ENCODE measurements at regions not wholly inside any gene's neighbourhood (a gene's known extent, or its start where the extent isn't known, plus 50 kb on each side); places are given as distances from the start of the nearest gene placed in this dataset.
"Not testable (repeated sequence)": the region's sequence is repeated elsewhere in the genome, so short reads cannot be mapped to it uniquely, and the experiment has no call there.

- DNase-seq, result no peak
Observed at GRCh38 chr3:101950985-101951733, 101.8 kb downstream of the NFKBIZ start.

- no peak for DNase-seq
Observed at GRCh38 chr3:101954361-101954760, 105.0 kb downstream of the NFKBIZ start.

GRCh38 chr3:101954936-101955335 lies 105.6 kb downstream of the NFKBIZ start:
- no peak for DNase-seq

GRCh38 chr3:101962055-101962454 lies 112.7 kb downstream of the NFKBIZ start:
- no peak for DNase-seq

GRCh38 chr3:101963902-101964362 lies 114.6 kb downstream of the NFKBIZ start:
- DNase-seq, result no peak

GRCh38 chr3:101964861-101965260 lies 115.5 kb downstream of the NFKBIZ start:
- DNase-seq, result no peak

GRCh38 chr3:101966226-101966625 lies 116.9 kb downstream of the NFKBIZ start:
- no peak for DNase-seq

GRCh38 chr3:101970212-101970611 lies 120.9 kb downstream of the NFKBIZ start:
- DNase-seq, result no peak

- DNase-seq, result no peak
Observed at GRCh38 chr3:101970905-101971304, 121.6 kb downstream of the NFKBIZ start.

GRCh38 chr3:101972430-101973162 lies 123.3 kb downstream of the NFKBIZ start:
- DNase-seq, result no peak

- DNase-seq, result no peak
Observed at GRCh38 chr3:101973163-101973505, 123.8 kb downstream of the NFKBIZ start.

GRCh38 chr3:101975415-101975814 lies 126.1 kb downstream of the NFKBIZ start:
- DNase-seq, result not testable (repeated sequence)

- no peak for DNase-seq
Observed at GRCh38 chr3:101976473-101976872, 127.2 kb downstream of the NFKBIZ start.

- DNase-seq, result no peak
Observed at GRCh38 chr3:101978348-101978747, 129.0 kb downstream of the NFKBIZ start.

GRCh38 chr3:101979033-101979432 lies 129.7 kb downstream of the NFKBIZ start:
- DNase-seq, result no peak

GRCh38 chr3:101984356-101984755 lies 135.0 kb downstream of the NFKBIZ start:
- no peak for DNase-seq

GRCh38 chr3:101988596-101988995 lies 139.3 kb downstream of the NFKBIZ start:
- no peak for DNase-seq

- DNase-seq, result no peak
Observed at GRCh38 chr3:101989578-101990200, 140.4 kb downstream of the NFKBIZ start.

GRCh38 chr3:101992863-101993262 lies 143.5 kb downstream of the NFKBIZ start:
- no peak for DNase-seq

- DNase-seq, result no peak
Observed at GRCh38 chr3:101994386-101994785, 145.1 kb downstream of the NFKBIZ start.

GRCh38 chr3:101995371-101996046 lies 146.2 kb downstream of the NFKBIZ start:
- no peak for DNase-seq

GRCh38 chr3:101996832-101997231 lies 147.5 kb downstream of the NFKBIZ start:
- no peak for DNase-seq

- DNase-seq, result no peak
Observed at GRCh38 chr3:101998256-101998926, 149.1 kb downstream of the NFKBIZ start.
